HEK293T (cell line): ENCODE measurements at regions not wholly inside any gene's neighbourhood (a gene's known extent, or its start where the extent isn't known, plus 50 kb on each side); places are given as distances from the start of the nearest gene placed in this dataset.

Experiments
- BHLHE40 ChIP-seq: fragments of 450-650 bp; IDR thresholded peaks from 2 replicates; pipeline ENCODE4 v1.6.1; 2016; ENCODE audit warnings: mild to moderate bottlenecking, moderate library complexity, borderline replicate concordance
- CTBP1 ChIP-seq: fragments of 450-650 bp; IDR thresholded peaks from 2 replicates; pipeline ENCODE4 v1.6.1; 2016; ENCODE audit warnings: borderline replicate concordance
- ELF4 ChIP-seq: fragments of 450-650 bp; IDR thresholded peaks from 2 replicates; pipeline ENCODE4 v1.6.1; 2017; ENCODE audit warnings: antibody characterized with exemption
- FOXA1 ChIP-seq: fragments of 450-650 bp; IDR thresholded peaks from 2 replicates; pipeline ENCODE4 v1.6.1; 2016; ENCODE audit warnings: mild to moderate bottlenecking
- FOXM1 ChIP-seq: fragments of 450-650 bp; IDR thresholded peaks from 2 replicates; pipeline ENCODE4 v1.6.1; 2017; ENCODE audit warnings: mild to moderate bottlenecking, borderline replicate concordance
- HDGF ChIP-seq: fragments of 450-650 bp; IDR thresholded peaks from 2 replicates; pipeline ENCODE4 v1.6.1; 2017; ENCODE audit warnings: antibody characterized with exemption, borderline replicate concordance
- L3MBTL2 ChIP-seq: fragments of 450-650 bp; conservative IDR thresholded peaks from 2 replicates; pipeline ENCODE4 v1.6.1; 2016; ENCODE audit warnings: mild to moderate bottlenecking
- LEF1 ChIP-seq: fragments of 450-650 bp; IDR thresholded peaks from 2 replicates; pipeline ENCODE4 v1.6.1; 2017; ENCODE audit warnings: mild to moderate bottlenecking, borderline replicate concordance
- NFRKB ChIP-seq: fragments of 450-650 bp; IDR thresholded peaks from 2 replicates; pipeline ENCODE4 v1.6.1; 2016; ENCODE audit warnings: mild to moderate bottlenecking, moderate library complexity
- SP1 ChIP-seq: fragments of 450-650 bp; IDR thresholded peaks from 2 replicates; pipeline ENCODE4 v1.6.1; 2017
- SUZ12 ChIP-seq: fragments of 450-650 bp; IDR thresholded peaks from 2 replicates; pipeline ENCODE4 v1.6.1; 2016; ENCODE audit warnings: mild to moderate bottlenecking
- TF ChIP-seq, protein P1 (sequence below): fragments of 450-650 bp; IDR thresholded peaks from 2 replicates; pipeline ENCODE4 v1.6.1; 2016

DNA sequence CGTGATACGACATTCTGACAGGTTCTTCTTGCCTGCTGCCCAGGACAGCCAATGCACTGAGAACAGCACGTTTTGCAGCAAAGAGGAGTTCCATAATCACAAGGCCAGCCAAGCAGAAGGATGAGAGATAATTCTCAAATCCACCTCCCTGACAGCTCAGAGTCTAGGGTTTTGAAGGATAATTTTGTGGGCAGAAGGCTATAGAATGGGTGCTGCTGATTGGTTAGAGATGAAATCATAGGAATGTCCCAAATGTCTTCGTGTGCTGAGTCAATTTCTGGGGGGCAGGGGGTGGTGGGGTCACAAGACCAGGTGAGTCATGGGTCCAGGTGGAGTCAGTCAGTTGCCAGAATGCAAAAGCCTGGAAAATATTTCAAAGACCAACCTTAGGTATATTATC, 175.5 kb upstream of the SLC30A5 start:
- TF ChIP-seq BHLHE40 (no peak), FOXA1 (no peak), HDGF (no peak), ELF4 (no peak), SP1 (no peak), SUZ12 (no peak), CTBP1 (no peak), NFRKB (no peak), L3MBTL2 (no peak), FOXM1 (no peak), LEF1 (no peak)
- TF ChIP-seq, protein P1, sequence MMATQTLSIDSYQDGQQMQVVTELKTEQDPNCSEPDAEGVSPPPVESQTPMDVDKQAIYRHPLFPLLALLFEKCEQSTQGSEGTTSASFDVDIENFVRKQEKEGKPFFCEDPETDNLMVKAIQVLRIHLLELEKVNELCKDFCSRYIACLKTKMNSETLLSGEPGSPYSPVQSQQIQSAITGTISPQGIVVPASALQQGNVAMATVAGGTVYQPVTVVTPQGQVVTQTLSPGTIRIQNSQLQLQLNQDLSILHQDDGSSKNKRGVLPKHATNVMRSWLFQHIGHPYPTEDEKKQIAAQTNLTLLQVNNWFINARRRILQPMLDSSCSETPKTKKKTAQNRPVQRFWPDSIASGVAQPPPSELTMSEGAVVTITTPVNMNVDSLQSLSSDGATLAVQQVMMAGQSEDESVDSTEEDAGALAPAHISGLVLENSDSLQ = no peak
